WI38 (cell line): ENCODE measurements at regions not wholly inside any gene's neighbourhood (a gene's known extent, or its start where the extent isn't known, plus 50 kb on each side); places are given as distances from the start of the nearest gene placed in this dataset.

Experiments used
- H3K4me3 ChIP-seq: 2 replicates; pipeline ENCODE4 v1.5.1; 2011; ENCODE audit warnings: low read depth, mild to moderate bottlenecking, control low read depth, low read length
- CTCF ChIP-seq: IDR thresholded peaks from 2 replicates; pipeline ENCODE4 v1.5.1; 2012; ENCODE audit warnings: low read depth, mild to moderate bottlenecking, control low read depth, low read length

GRCh38 chr12:132390287-132391076 is 61.1 kb upstream of the GALNT9 start:
- TF ChIP-seq CTCF, result no peak
- H3K4me3 ChIP-seq, result no peak overlapping the region

GRCh38 chr12:132389526-132390286 is 60.3 kb upstream of the GALNT9 start:
- H3K4me3 ChIP-seq, result no peak overlapping the region
- TF ChIP-seq CTCF, result no peak

GRCh38 chr12:132389026-132389425 is 59.6 kb upstream of the GALNT9 start:
- TF ChIP-seq CTCF, result no peak
- no peak overlapping the region for H3K4me3 ChIP-seq

- no peak for TF ChIP-seq CTCF
Observed at GRCh38 chr12:132388379-132389015, 59.1 kb upstream of the GALNT9 start.

DNA sequence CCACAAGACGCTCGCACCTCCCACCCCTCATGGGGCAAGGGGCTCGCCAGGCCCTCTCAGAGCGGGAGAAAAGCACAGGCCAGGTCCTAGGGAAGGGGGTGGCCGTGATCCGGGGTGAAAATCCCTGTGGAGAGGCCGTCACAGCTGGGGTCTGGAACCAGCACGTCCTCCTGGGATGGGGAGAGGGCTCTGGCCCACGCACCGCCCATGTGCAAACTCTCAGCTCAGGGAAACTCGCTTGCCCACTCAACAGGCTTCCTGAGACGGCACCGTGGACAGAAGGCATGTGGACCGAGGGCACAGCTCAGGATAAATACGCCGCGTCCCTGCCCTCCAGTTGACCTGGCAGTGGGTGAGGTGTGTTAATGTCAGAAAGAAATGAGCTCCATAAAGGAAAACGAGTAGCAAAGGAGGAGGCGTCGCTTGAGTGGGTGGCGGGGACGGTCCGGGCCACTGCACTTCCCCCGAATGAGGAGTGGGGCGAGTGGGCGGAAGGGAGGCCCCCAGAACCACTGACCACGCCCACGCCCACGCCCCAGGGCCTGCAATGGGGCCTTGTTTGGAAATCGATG is 57.6 kb upstream of the GALNT9 start:
- TF ChIP-seq CTCF, result no peak

More at GRCh38 chr12:132388379-132389015, 59.1 kb upstream of the GALNT9 start:
- no peak overlapping the region for H3K4me3 ChIP-seq

GRCh38 chr12:132385923-132386751 is 56.7 kb upstream of the GALNT9 start:
- H3K4me3 ChIP-seq, result no peak overlapping the region
- no peak for TF ChIP-seq CTCF

More for the DNA sequence above, 57.6 kb upstream of the GALNT9 start:
- H3K4me3 ChIP-seq, result no peak overlapping the region
